ENCODE measurements at regions not wholly inside any gene's neighbourhood (a gene's known extent, or its start where the extent isn't known, plus 50 kb on each side); places are given as distances from the start of the nearest gene placed in this dataset.

GRCh38 chr3:30945291-30945690 is 50.8 kb upstream of the GADL1 start:
- no peak overlapping the region for H3K4me3 ChIP-seq (replicated peaks in 1 of 2; ENCODE audit: low read depth in 2 of 2, low read length in 2 of 2)
- TF ChIP-seq CTCF (IDR thresholded peaks at IDR 0.05; ENCODE audit: low read depth, low read length): no peak
- no peak for DNase-seq (ENCODE audit: low read depth in 2 of 2)

- TF ChIP-seq CTCF (IDR thresholded peaks at IDR 0.05; ENCODE audit: low read depth, low read length): no peak
- H3K4me3 ChIP-seq (replicated peaks in 1 of 2; ENCODE audit: low read depth in 2 of 2, low read length in 2 of 2): no peak overlapping the region
- DNase-seq (ENCODE audit: low read depth in 2 of 2): no peak
These were observed 54.0 kb upstream of the GADL1 start for GRCh38 chr3:30948426-30948825.

- H3K4me3 ChIP-seq (replicated peaks in 1 of 2; ENCODE audit: low read depth in 2 of 2, low read length in 2 of 2): no peak overlapping the region
- peak in 1 of 2 donors; percentile 15 for DNase-seq (ENCODE audit: low read depth in 2 of 2)
- no peak for TF ChIP-seq CTCF (IDR thresholded peaks at IDR 0.05; ENCODE audit: low read depth, low read length)
These were observed 57.4 kb upstream of the GADL1 start for GRCh38 chr3:30951826-30952225.

- peak; percentile 7 to 27 for DNase-seq (ENCODE audit: low read depth in 2 of 2)
- TF ChIP-seq CTCF (IDR thresholded peaks at IDR 0.05; ENCODE audit: low read depth, low read length): no peak
- H3K4me3 ChIP-seq (replicated peaks in 1 of 2; ENCODE audit: low read depth in 2 of 2, low read length in 2 of 2): no peak overlapping the region
These were observed 58.3 kb upstream of the GADL1 start for GRCh38 chr3:30952786-30953185.

GRCh38 chr3:30954426-30954825 is 60.0 kb upstream of the GADL1 start:
- no peak overlapping the region for H3K4me3 ChIP-seq (replicated peaks in 1 of 2; ENCODE audit: low read depth in 2 of 2, low read length in 2 of 2)
- DNase-seq (ENCODE audit: low read depth in 2 of 2): no peak
- no peak for TF ChIP-seq CTCF (IDR thresholded peaks at IDR 0.05; ENCODE audit: low read depth, low read length)

- no peak overlapping the region for H3K4me3 ChIP-seq (replicated peaks in 1 of 2; ENCODE audit: low read depth in 2 of 2, low read length in 2 of 2)
- peak in 1 of 2 donors; percentile 15 for DNase-seq (ENCODE audit: low read depth in 2 of 2)
- TF ChIP-seq CTCF (IDR thresholded peaks at IDR 0.05; ENCODE audit: low read depth, low read length): no peak
These were observed 67.6 kb upstream of the GADL1 start for GRCh38 chr3:30962084-30962483.

GRCh38 chr3:30962493-30962892 is 68.0 kb upstream of the GADL1 start:
- no peak for DNase-seq (ENCODE audit: low read depth in 2 of 2)
- no peak for TF ChIP-seq CTCF (IDR thresholded peaks at IDR 0.05; ENCODE audit: low read depth, low read length)
- no peak overlapping the region for H3K4me3 ChIP-seq (replicated peaks in 1 of 2; ENCODE audit: low read depth in 2 of 2, low read length in 2 of 2)

All from cardiac fibroblast (primary cell).